ENCODE measurements at regions not wholly inside any gene's neighbourhood (a gene's known extent, or its start where the extent isn't known, plus 50 kb on each side); places are given as distances from the start of the nearest gene placed in this dataset.

GRCh38 chr4:34932591-34932990 lies 1311.7 kb downstream of the ARAP2 start:
- no peak for TF ChIP-seq EZH2 (IDR thresholded peaks at IDR 0.05; ENCODE audit: low read length, missing control alignments)
- TF ChIP-seq, protein P1, sequence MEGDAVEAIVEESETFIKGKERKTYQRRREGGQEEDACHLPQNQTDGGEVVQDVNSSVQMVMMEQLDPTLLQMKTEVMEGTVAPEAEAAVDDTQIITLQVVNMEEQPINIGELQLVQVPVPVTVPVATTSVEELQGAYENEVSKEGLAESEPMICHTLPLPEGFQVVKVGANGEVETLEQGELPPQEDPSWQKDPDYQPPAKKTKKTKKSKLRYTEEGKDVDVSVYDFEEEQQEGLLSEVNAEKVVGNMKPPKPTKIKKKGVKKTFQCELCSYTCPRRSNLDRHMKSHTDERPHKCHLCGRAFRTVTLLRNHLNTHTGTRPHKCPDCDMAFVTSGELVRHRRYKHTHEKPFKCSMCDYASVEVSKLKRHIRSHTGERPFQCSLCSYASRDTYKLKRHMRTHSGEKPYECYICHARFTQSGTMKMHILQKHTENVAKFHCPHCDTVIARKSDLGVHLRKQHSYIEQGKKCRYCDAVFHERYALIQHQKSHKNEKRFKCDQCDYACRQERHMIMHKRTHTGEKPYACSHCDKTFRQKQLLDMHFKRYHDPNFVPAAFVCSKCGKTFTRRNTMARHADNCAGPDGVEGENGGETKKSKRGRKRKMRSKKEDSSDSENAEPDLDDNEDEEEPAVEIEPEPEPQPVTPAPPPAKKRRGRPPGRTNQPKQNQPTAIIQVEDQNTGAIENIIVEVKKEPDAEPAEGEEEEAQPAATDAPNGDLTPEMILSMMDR (conservative IDR thresholded peaks at IDR 0.05 in 1 of 2, IDR thresholded peaks at IDR 0.05 in 1 of 2; ENCODE audit: low read depth in 1 of 2, low read length in 2 of 2) = no peak
- no peaks in the 10 kb centered on the region for H3K36me3 ChIP-seq (ENCODE audit: control insufficient read depth, insufficient read depth, low read length)
- DNase-seq (ENCODE audit: low read depth in 2 of 2) = no peak

GRCh38 chr4:34935739-34936138 lies 1308.6 kb downstream of the ARAP2 start:
- Histone ChIP-seq H3K4me1 (ENCODE audit: control insufficient read depth, extremely low read depth, insufficient read depth, low read length) (no peaks in the 10 kb centered on the region), H3K27ac (ENCODE audit: insufficient read depth, low read length) (no peak overlapping the region), H3K4me2 (ENCODE audit: extremely low read depth, insufficient read depth, low read length) (no peak overlapping the region), H3K4me3 (replicated peaks in 1 of 4; ENCODE audit: control extremely low read depth in 1 of 4, insufficient read depth in 1 of 4, low read depth in 3 of 4, low read length in 4 of 4) (no peak overlapping the region), H4K20me1 (ENCODE audit: control insufficient read depth, extremely low read depth, insufficient read depth, low read length) (no peaks in the 10 kb centered on the region), H3K79me2 (ENCODE audit: control insufficient read depth, insufficient read depth, low read length) (no peaks in the 10 kb centered on the region), H3K36me3 (ENCODE audit: control insufficient read depth, insufficient read depth, low read length) (no peaks in the 10 kb centered on the region), H3K9ac (ENCODE audit: insufficient read depth, low read length) (no peak overlapping the region), H3K27me3 (ENCODE audit: control insufficient read depth, insufficient read depth, low read length) (no peaks in the 10 kb centered on the region), H2AFZ (ENCODE audit: low read length) (no peak overlapping the region), H3K9me3 (ENCODE audit: control insufficient read depth, insufficient read depth, low read depth, low read length) (no peaks in the 10 kb centered on the region)
- DNase-seq (ENCODE audit: low read depth in 2 of 2) = no peak
- no peak for TF ChIP-seq EZH2 (IDR thresholded peaks at IDR 0.05; ENCODE audit: low read length, missing control alignments)
- TF ChIP-seq, protein P1 (conservative IDR thresholded peaks at IDR 0.05 in 1 of 2, IDR thresholded peaks at IDR 0.05 in 1 of 2; ENCODE audit: low read depth in 1 of 2, low read length in 2 of 2) = no peak

More at GRCh38 chr4:34932591-34932990, 1311.7 kb downstream of the ARAP2 start:
- H2AFZ ChIP-seq (ENCODE audit: low read length) = no peak overlapping the region
- H3K9me3 ChIP-seq (ENCODE audit: control insufficient read depth, insufficient read depth, low read depth, low read length) = no peaks in the 10 kb centered on the region
- H3K27ac ChIP-seq (ENCODE audit: insufficient read depth, low read length) = no peak overlapping the region
- no peaks in the 10 kb centered on the region for H3K27me3 ChIP-seq (ENCODE audit: control insufficient read depth, insufficient read depth, low read length)
- H3K4me1 ChIP-seq (ENCODE audit: control insufficient read depth, extremely low read depth, insufficient read depth, low read length) = no peaks in the 10 kb centered on the region
- no peaks in the 10 kb centered on the region for H3K79me2 ChIP-seq (ENCODE audit: control insufficient read depth, insufficient read depth, low read length)
- H3K4me2 ChIP-seq (ENCODE audit: extremely low read depth, insufficient read depth, low read length) = no peak overlapping the region
- no peaks in the 10 kb centered on the region for H4K20me1 ChIP-seq (ENCODE audit: control insufficient read depth, extremely low read depth, insufficient read depth, low read length)
- no peak overlapping the region for H3K9ac ChIP-seq (ENCODE audit: insufficient read depth, low read length)
- H3K4me3 ChIP-seq (replicated peaks in 1 of 4; ENCODE audit: control extremely low read depth in 1 of 4, insufficient read depth in 1 of 4, low read depth in 3 of 4, low read length in 4 of 4) = no peak overlapping the region

- Histone ChIP-seq H4K20me1 (ENCODE audit: control insufficient read depth, extremely low read depth, insufficient read depth, low read length) (no peaks in the 10 kb centered on the region), H3K79me2 (ENCODE audit: control insufficient read depth, insufficient read depth, low read length) (no peaks in the 10 kb centered on the region), H3K4me2 (ENCODE audit: extremely low read depth, insufficient read depth, low read length) (no peak overlapping the region), H3K27ac (ENCODE audit: insufficient read depth, low read length) (no peak overlapping the region), H3K36me3 (ENCODE audit: control insufficient read depth, insufficient read depth, low read length) (no peaks in the 10 kb centered on the region), H3K4me1 (ENCODE audit: control insufficient read depth, extremely low read depth, insufficient read depth, low read length) (no peaks in the 10 kb centered on the region), H3K9ac (ENCODE audit: insufficient read depth, low read length) (no peak overlapping the region), H2AFZ (ENCODE audit: low read length) (no peak overlapping the region), H3K27me3 (ENCODE audit: control insufficient read depth, insufficient read depth, low read length) (no peaks in the 10 kb centered on the region), H3K9me3 (ENCODE audit: control insufficient read depth, insufficient read depth, low read depth, low read length) (no peaks in the 10 kb centered on the region), H3K4me3 (replicated peaks in 1 of 4; ENCODE audit: control extremely low read depth in 1 of 4, insufficient read depth in 1 of 4, low read depth in 3 of 4, low read length in 4 of 4) (no peak overlapping the region)
- TF ChIP-seq, protein P1 (conservative IDR thresholded peaks at IDR 0.05 in 1 of 2, IDR thresholded peaks at IDR 0.05 in 1 of 2; ENCODE audit: low read depth in 1 of 2, low read length in 2 of 2) = no peak
- TF ChIP-seq EZH2 (IDR thresholded peaks at IDR 0.05; ENCODE audit: low read length, missing control alignments) = no peak
- DNase-seq (ENCODE audit: low read depth in 2 of 2) = no peak
Measured at GRCh38 chr4:34939073-34939472, 1305.2 kb downstream of the ARAP2 start.

Data from fibroblast of lung (primary cell).